MM.1S (cell line): ENCODE measurements at regions not wholly inside any gene's neighbourhood (a gene's known extent, or its start where the extent isn't known, plus 50 kb on each side); places are given as distances from the start of the nearest gene placed in this dataset.

Experiments used
- DNase-seq: peaks from one replicate; pipeline ENCODE4 v3.0.0-alpha.2; 2015
- H2AFZ ChIP-seq: fragments of 300-600 bp; sonication (generic); 2 replicates; pipeline ENCODE4 v1.6.0; 2016; ENCODE audit warnings: antibody characterized with exemption, low read length
- H3F3A ChIP-seq: fragments of 300-600 bp; sonication (generic); 2 replicates; pipeline ENCODE4 v1.6.1; 2016; ENCODE audit warnings: mild to moderate bottlenecking, antibody characterized with exemption, low read length, moderate library complexity, mixed read lengths; ENCODE audit not compliant: insufficient read depth
- H3K27ac ChIP-seq: fragments of 300-600 bp; sonication (generic); 2 replicates; pipeline ENCODE4 v1.5.1; 2016; ENCODE audit warnings: mild to moderate bottlenecking, low read length
- H3K27me3 ChIP-seq: fragments of 300-600 bp; sonication (generic); replicated peaks from 2 replicates; pipeline ENCODE4 v1.6.0; 2016; ENCODE audit warnings: low read length; ENCODE audit not compliant: insufficient read depth
- H3K36me3 ChIP-seq: fragments of 300-600 bp; sonication (generic); replicated peaks from 2 replicates; pipeline ENCODE4 v1.6.1; 2016; ENCODE audit warnings: mild to moderate bottlenecking, low read length, mixed read lengths; ENCODE audit not compliant: insufficient read depth
- H3K4me1 ChIP-seq: fragments of 300-600 bp; sonication (generic); 2 replicates; pipeline ENCODE4 v1.6.1; 2016; ENCODE audit warnings: low read length, mixed read lengths
- H3K4me2 ChIP-seq: fragments of 300-600 bp; sonication (generic); 2 replicates; pipeline ENCODE4 v1.6.0; 2016; ENCODE audit warnings: low read depth, low read length
- H3K4me3 ChIP-seq: fragments of 300-600 bp; sonication (generic); 2 replicates; pipeline ENCODE4 v1.5.1; 2016; ENCODE audit warnings: low read length, mixed read lengths
- H3K79me2 ChIP-seq: fragments of 300-600 bp; sonication (generic); 2 replicates; pipeline ENCODE4 v1.6.1; 2016; ENCODE audit warnings: mixed run types, low read length, mixed read lengths
- H3K9ac ChIP-seq: fragments of 300-600 bp; sonication (generic); 2 replicates; pipeline ENCODE4 v1.6.1; 2016; ENCODE audit warnings: low read length, mixed read lengths
- H3K9me2 ChIP-seq: fragments of 300-600 bp; sonication (generic); replicated peaks from 2 replicates; pipeline ENCODE4 v1.6.1; 2016; ENCODE audit warnings: mild to moderate bottlenecking, low read length, mixed read lengths; ENCODE audit not compliant: insufficient read depth
- H3K9me3 ChIP-seq: fragments of 300-600 bp; sonication (generic); replicated peaks from 2 replicates; pipeline ENCODE4 v1.6.1; 2016; ENCODE audit warnings: mild to moderate bottlenecking, low read length, mixed read lengths; ENCODE audit not compliant: insufficient read depth
- H4K20me1 ChIP-seq: fragments of 300-600 bp; sonication (generic); 2 replicates; pipeline ENCODE4 v1.6.1; 2016; ENCODE audit warnings: mild to moderate bottlenecking, low read length, moderate library complexity, mixed read lengths; ENCODE audit not compliant: insufficient read depth
- CTCF ChIP-seq: fragments of 300-600 bp; sonication (generic); IDR thresholded peaks from 2 replicates; pipeline ENCODE4 v1.5.1; 2016; ENCODE audit warnings: antibody characterized with exemption, low read length, mixed read lengths
- EZH2 ChIP-seq: fragments of 300-600 bp; sonication (generic); optimal IDR thresholded peaks from 2 replicates; pipeline ENCODE3; 2017; ENCODE audit warnings: low read depth, mild to moderate bottlenecking, antibody characterized with exemption, low read length, mixed read lengths
- EZH2phosphoT487 ChIP-seq: fragments of 300-600 bp; sonication (generic); IDR thresholded peaks from 2 replicates; pipeline ENCODE4 v1.6.1; 2018; ENCODE audit warnings: antibody characterized with exemption, low read length

- H3K9me2 ChIP-seq: no peaks in the 10 kb centered on the region
- no peaks in the 10 kb centered on the region for H3K9me3 ChIP-seq
- H3K79me2 ChIP-seq: no peaks in the 10 kb centered on the region
- no peaks in the 10 kb centered on the region for H3K4me1 ChIP-seq
- no peak overlapping the region for H2AFZ ChIP-seq
- no peak overlapping the region for H3K9ac ChIP-seq
- no peaks in the 10 kb centered on the region for H4K20me1 ChIP-seq
- H3F3A ChIP-seq: no peaks in the 10 kb centered on the region
- no peak overlapping the region for H3K4me2 ChIP-seq
- TF ChIP-seq EZH2: no peak
- TF ChIP-seq CTCF: no peak
- no peak for TF ChIP-seq EZH2phosphoT487
- DNase-seq: peak; percentile 50
- H3K27ac ChIP-seq: peak overlapping the region; percentile 37; the same call in 1 of the 2 replicates
- no peaks in the 10 kb centered on the region for H3K36me3 ChIP-seq
- H3K4me3 ChIP-seq: no peak overlapping the region
- no peaks in the 10 kb centered on the region for H3K27me3 ChIP-seq
Observed at GRCh38 chrX:39777623-39778025, 320.1 kb downstream of the BCOR start.

GRCh38 chrX:39779952-39780783 lies 317.6 kb downstream of the BCOR start:
- no peak for DNase-seq

GRCh38 chrX:39782276-39782675 lies 315.5 kb downstream of the BCOR start:
- Histone ChIP-seq H4K20me1 (no peaks in the 10 kb centered on the region), H3K79me2 (no peaks in the 10 kb centered on the region), H3K4me2 (no peak overlapping the region), H3K9me3 (no peaks in the 10 kb centered on the region), H3K4me1 (no peaks in the 10 kb centered on the region), H3F3A (no peaks in the 10 kb centered on the region), H3K4me3 (no peak overlapping the region), H3K27ac (no peak overlapping the region), H2AFZ (no peak overlapping the region), H3K9me2 (no peaks in the 10 kb centered on the region), H3K36me3 (no peaks in the 10 kb centered on the region), H3K9ac (no peak overlapping the region), H3K27me3 (no peaks in the 10 kb centered on the region)
- no peak for DNase-seq
- TF ChIP-seq CTCF (no peak), EZH2 (no peak), EZH2phosphoT487 (no peak)

More at GRCh38 chrX:39779952-39780783, 317.6 kb downstream of the BCOR start:
- no peak overlapping the region for H3K9ac ChIP-seq
- no peaks in the 10 kb centered on the region for H4K20me1 ChIP-seq
- H3K9me3 ChIP-seq: no peaks in the 10 kb centered on the region
- no peak overlapping the region for H2AFZ ChIP-seq
- H3K4me2 ChIP-seq: no peak overlapping the region
- TF ChIP-seq EZH2phosphoT487: no peak
- no peaks in the 10 kb centered on the region for H3K27me3 ChIP-seq
- H3K79me2 ChIP-seq: no peaks in the 10 kb centered on the region
- no peaks in the 10 kb centered on the region for H3K9me2 ChIP-seq
- no peaks in the 10 kb centered on the region for H3F3A ChIP-seq
- H3K4me3 ChIP-seq: no peak overlapping the region
- H3K36me3 ChIP-seq: no peaks in the 10 kb centered on the region
- H3K27ac ChIP-seq: no peak overlapping the region
- no peaks in the 10 kb centered on the region for H3K4me1 ChIP-seq

- Histone ChIP-seq H3K4me2 (no peak overlapping the region), H3K27ac (no peak overlapping the region), H3K9ac (no peak overlapping the region), H3K9me2 (no peaks in the 10 kb centered on the region), H2AFZ (no peak overlapping the region), H3K9me3 (no peaks in the 10 kb centered on the region), H3K36me3 (no peaks in the 10 kb centered on the region), H3F3A (no peaks in the 10 kb centered on the region), H3K27me3 (no peaks in the 10 kb centered on the region), H3K4me3 (no peak overlapping the region), H3K4me1 (no peaks in the 10 kb centered on the region), H4K20me1 (no peaks in the 10 kb centered on the region), H3K79me2 (no peaks in the 10 kb centered on the region)
- DNase-seq: no peak
- TF ChIP-seq EZH2 (no peak), EZH2phosphoT487 (no peak), CTCF (no peak)
Observed at GRCh38 chrX:39787999-39788398, 309.8 kb downstream of the BCOR start.
